CD4-positive, alpha-beta T cell (primary cell): ENCODE measurements at regions not wholly inside any gene's neighbourhood (a gene's known extent, or its start where the extent isn't known, plus 50 kb on each side); places are given as distances from the start of the nearest gene placed in this dataset.
"Not testable (repeated sequence)": the region's sequence is repeated elsewhere in the genome, so short reads cannot be mapped to it uniquely, and the experiment has no call there.

Experiments
- ATAC-seq: fragments of 200-7000 bp; cut with Tn5 transposase; one replicate; pipeline ENCODE4 v1.10.0; 2022; ENCODE audit warnings: mild to moderate bottlenecking; ENCODE audit not compliant: poor library complexity
- CTCF ChIA-PET: fragments of 350-600 bp; sonication (Branson Sonifier 250); formaldehyde crosslinking; loops from one replicate; lab custom pipeline; 2021; ENCODE audit warnings: antibody characterized with exemption, inconsistent platforms; lab: Charles Lee
- POLR2A ChIA-PET: fragments of 350-600 bp; sonication (Branson Sonifier 250); formaldehyde crosslinking; loops from one replicate; lab custom pipeline; 2021; ENCODE audit warnings: antibody characterized with exemption, inconsistent platforms; lab: Charles Lee
- DNase-seq, 14 experiments: peaks; one replicate each; pipeline ENCODE4 v3.0.0-alpha.2; 2013 to 2020; ENCODE audit warnings: mixed read lengths in 2 of 14
- H3K27ac ChIP-seq, 2 donors: one replicate each; pipeline versions ENCODE4 v1.5.1 to v1.7.0; 2013; ENCODE audit warnings: low read length in 2 of 2, low read depth in 1 of 2, mild to moderate bottlenecking in 1 of 2
- H3K27me3 ChIP-seq, 2 experiments: 1 replicate in 1 of 2; 2 replicates in 1 of 2; pipeline versions ENCODE4 v1.6.1 to v1.7.0; 2013; ENCODE audit warnings: low read length in 2 of 2, control low read depth in 1 of 2, mild to moderate bottlenecking in 1 of 2, moderate library complexity in 1 of 2; ENCODE audit not compliant: insufficient read depth in 2 of 2, control insufficient read depth in 1 of 2
- H3K36me3 ChIP-seq: one replicate; pipeline ENCODE4 v1.6.1; 2013; ENCODE audit warnings: low read length, control low read depth; ENCODE audit not compliant: insufficient read depth
- H3K4me1 ChIP-seq: one replicate; pipeline ENCODE4 v1.6.1; 2013; ENCODE audit warnings: low read length, control low read depth; ENCODE audit not compliant: insufficient read depth
- H3K4me3 ChIP-seq: one replicate; pipeline ENCODE4 v1.5.1; 2013; ENCODE audit warnings: mild to moderate bottlenecking, low read length, moderate library complexity
- H3K9me3 ChIP-seq, 2 experiments: 1 replicate in 1 of 2; 2 replicates in 1 of 2; pipeline versions ENCODE4 v1.6.1 to v1.7.0; 2013; ENCODE audit warnings: low read length in 2 of 2, mild to moderate bottlenecking in 2 of 2, control low read depth in 1 of 2, moderate library complexity in 1 of 2; ENCODE audit not compliant: control insufficient read depth in 1 of 2, insufficient read depth in 1 of 2
- H3K27ac Mint-ChIP-seq: one replicate; pipeline ENCODE4 v1.8.0; 2020; ENCODE audit warnings: mixed read lengths
- H3K27me3 Mint-ChIP-seq: one replicate; pipeline ENCODE4 v1.8.0; 2021; ENCODE audit warnings: mixed read lengths
- H3K36me3 Mint-ChIP-seq: one replicate; pipeline ENCODE4 v1.8.0; 2021; ENCODE audit warnings: low read depth, mixed read lengths
- H3K4me1 Mint-ChIP-seq: one replicate; pipeline ENCODE4 v1.8.0; 2021; ENCODE audit warnings: low read depth, mixed read lengths
- H3K4me3 Mint-ChIP-seq: one replicate; pipeline ENCODE4 v1.8.0; 2020; ENCODE audit warnings: mild to moderate bottlenecking, mixed read lengths
- H3K9me3 Mint-ChIP-seq: one replicate; pipeline ENCODE4 v1.8.0; 2020; ENCODE audit warnings: mixed read lengths
- intact Hi-C, 2 experiments: fragments of 100-400 bp; cut with DNase I in 1 of 2; cut with micrococcal nuclease in 1 of 2; formaldehyde crosslinking; loops; one replicate each; pipeline versions ENCODE4 v1.15.1 to v1.9.0; 2023 to 2025; cut with DNase I, micrococcal nuclease
- TF ChIP-seq, protein P1 (sequence below): fragments of 200-600 bp; IDR thresholded peaks from one replicate; pipeline ENCODE4 v1.8.0; 2022; ENCODE audit warnings: antibody characterized with exemption, mild to moderate bottlenecking

GRCh38 chr20:29349836-29350235, 1907.6 kb upstream of the DEFB115 start:
- TF ChIP-seq, protein P1, sequence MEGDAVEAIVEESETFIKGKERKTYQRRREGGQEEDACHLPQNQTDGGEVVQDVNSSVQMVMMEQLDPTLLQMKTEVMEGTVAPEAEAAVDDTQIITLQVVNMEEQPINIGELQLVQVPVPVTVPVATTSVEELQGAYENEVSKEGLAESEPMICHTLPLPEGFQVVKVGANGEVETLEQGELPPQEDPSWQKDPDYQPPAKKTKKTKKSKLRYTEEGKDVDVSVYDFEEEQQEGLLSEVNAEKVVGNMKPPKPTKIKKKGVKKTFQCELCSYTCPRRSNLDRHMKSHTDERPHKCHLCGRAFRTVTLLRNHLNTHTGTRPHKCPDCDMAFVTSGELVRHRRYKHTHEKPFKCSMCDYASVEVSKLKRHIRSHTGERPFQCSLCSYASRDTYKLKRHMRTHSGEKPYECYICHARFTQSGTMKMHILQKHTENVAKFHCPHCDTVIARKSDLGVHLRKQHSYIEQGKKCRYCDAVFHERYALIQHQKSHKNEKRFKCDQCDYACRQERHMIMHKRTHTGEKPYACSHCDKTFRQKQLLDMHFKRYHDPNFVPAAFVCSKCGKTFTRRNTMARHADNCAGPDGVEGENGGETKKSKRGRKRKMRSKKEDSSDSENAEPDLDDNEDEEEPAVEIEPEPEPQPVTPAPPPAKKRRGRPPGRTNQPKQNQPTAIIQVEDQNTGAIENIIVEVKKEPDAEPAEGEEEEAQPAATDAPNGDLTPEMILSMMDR = no peak
- Histone ChIP-seq H3K4me3 (no peak overlapping the region), H3K36me3 (no peaks in the 10 kb centered on the region), H3K9me3 (peaks cover 0 to 31% of the 10 kb centered on the region in 2 experiments), H3K4me1 (no peaks in the 10 kb centered on the region), H3K27ac (no peak overlapping the region), H3K27me3 (no peaks in the 10 kb centered on the region)
- ATAC-seq = no peak
- ChIA-PET CTCF (no interaction called here), POLR2A (no interaction called here)
- no peak for DNase-seq
- intact Hi-C loops = no loop called here
- Mint-ChIP-seq H3K9me3 (peaks cover 14% of the 10 kb centered on the region), H3K4me1 (no peaks in the 10 kb centered on the region), H3K27me3 (no peaks in the 10 kb centered on the region), H3K27ac (no peak overlapping the region), H3K4me3 (no peak overlapping the region), H3K36me3 (no peaks in the 10 kb centered on the region)

DNA sequence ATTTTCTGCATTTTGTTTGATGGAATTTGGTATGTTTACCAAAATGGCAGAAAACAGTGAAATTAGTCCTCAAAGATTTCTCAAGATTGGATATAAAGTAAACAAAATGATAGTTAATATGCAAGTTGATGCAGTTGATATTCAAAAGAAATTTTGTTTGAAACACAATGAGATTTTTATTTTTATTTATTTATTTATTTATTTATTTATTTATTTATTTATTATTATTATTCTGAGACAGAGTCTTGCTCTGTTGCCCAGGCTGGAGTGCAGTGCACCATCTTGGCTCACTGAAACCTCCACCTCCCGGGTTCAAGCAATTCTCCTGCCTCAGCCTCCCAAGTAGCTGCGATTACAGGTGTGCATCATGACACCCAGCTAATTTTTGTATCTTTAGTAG, 1881.5 kb upstream of the DEFB115 start:
- peaks cover 15% of the 10 kb centered on the region for H3K9me3 Mint-ChIP-seq
- H3K36me3 Mint-ChIP-seq, H3K36me3 ChIP-seq, H3K4me3 ChIP-seq, H3K4me3 Mint-ChIP-seq, intact Hi-C loops, H3K27ac ChIP-seq, H3K27me3 ChIP-seq, CTCF ChIA-PET, H3K4me1 ChIP-seq, DNase-seq, H3K27ac Mint-ChIP-seq, POLR2A ChIA-PET, H3K4me1 Mint-ChIP-seq, ATAC-seq, H3K27me3 Mint-ChIP-seq: not testable (repeated sequence)
- H3K9me3 ChIP-seq = peaks cover 0 to 11% of the 10 kb centered on the region in 2 experiments

DNA sequence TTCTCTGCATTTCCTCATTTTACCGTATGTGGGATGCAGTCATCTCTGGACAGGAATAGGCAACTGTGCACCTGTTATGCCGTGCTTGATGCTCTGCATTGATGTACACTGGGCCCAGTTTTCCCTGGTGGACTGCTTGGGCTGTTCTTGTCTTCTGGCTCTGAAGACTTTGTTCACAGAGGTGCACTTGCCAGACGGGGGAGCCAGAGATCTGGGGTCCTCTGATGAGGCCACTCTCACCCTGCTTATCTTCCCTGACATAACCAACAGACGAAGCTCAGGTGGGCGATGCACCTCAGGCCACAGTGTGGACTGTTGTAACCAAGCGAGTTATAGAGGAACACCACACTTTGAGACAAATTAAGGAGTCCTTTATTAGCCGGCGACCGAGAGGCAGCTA, 1864.6 kb upstream of the DEFB115 start:
- H3K27me3 Mint-ChIP-seq, H3K27ac ChIP-seq, H3K4me1 Mint-ChIP-seq, CTCF ChIA-PET, H3K27me3 ChIP-seq, H3K36me3 ChIP-seq, H3K4me3 ChIP-seq, H3K9me3 ChIP-seq, ATAC-seq, DNase-seq, H3K27ac Mint-ChIP-seq, H3K4me3 Mint-ChIP-seq, POLR2A ChIA-PET, intact Hi-C loops, H3K9me3 Mint-ChIP-seq, H3K4me1 ChIP-seq, H3K36me3 Mint-ChIP-seq: not testable (repeated sequence)

- H3K9me3 ChIP-seq = peaks cover 4 to 47% of the 10 kb centered on the region in 2 experiments
- H3K4me3 ChIP-seq = no peak overlapping the region
- Mint-ChIP-seq H3K9me3 (peaks cover 13% of the 10 kb centered on the region), H3K27ac (no peak overlapping the region), H3K27me3 (peaks cover 7% of the 10 kb centered on the region), H3K36me3 (peaks cover 10% of the 10 kb centered on the region), H3K4me3 (no peak overlapping the region), H3K4me1 (no peaks in the 10 kb centered on the region)
- H3K36me3 ChIP-seq = no peaks in the 10 kb centered on the region
- ChIA-PET CTCF (no interaction called here), POLR2A (interaction anchor here (0.6 kb wide), 1 partner anchor 60 kb away, joined by 3 read pairs; no protein-coding TSS in a partner anchor)
- no peak for ATAC-seq
- peaks cover 0 to 9% of the 10 kb centered on the region in 2 experiments for H3K27me3 ChIP-seq
- no peaks in the 10 kb centered on the region for H3K4me1 ChIP-seq
- intact Hi-C loops = no loop called here
- TF ChIP-seq, protein P1 = no peak
- no peak for DNase-seq
- H3K27ac ChIP-seq = no peak overlapping the region
Observed at GRCh38 chr20:29408034-29408695, 1849.3 kb upstream of the DEFB115 start.

DNA sequence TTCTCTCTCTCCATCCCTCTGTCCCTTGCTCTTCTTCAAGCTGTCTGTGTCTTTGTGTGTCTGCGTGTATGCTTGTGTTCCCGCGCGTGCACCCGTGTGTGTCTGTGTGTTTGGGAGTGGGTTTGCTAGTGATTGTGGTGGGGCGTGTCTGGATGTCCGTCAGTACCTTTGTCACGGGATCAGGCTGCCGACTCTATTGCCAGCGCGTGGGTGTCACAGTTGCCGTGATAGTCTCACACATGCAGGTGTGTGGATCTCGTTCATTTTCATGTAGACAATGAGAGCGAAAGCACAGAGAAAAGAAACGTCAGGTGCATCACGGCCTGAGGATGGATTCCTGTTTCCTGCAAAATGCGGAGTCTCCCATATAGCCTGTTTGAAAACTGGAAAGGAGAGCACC, 1848.8 kb upstream of the DEFB115 start:
- H3K27me3 ChIP-seq, POLR2A ChIA-PET, H3K4me3 ChIP-seq, H3K27ac ChIP-seq, ATAC-seq, H3K36me3 ChIP-seq, H3K4me3 Mint-ChIP-seq, H3K4me1 ChIP-seq, H3K36me3 Mint-ChIP-seq, H3K4me1 Mint-ChIP-seq, CTCF ChIA-PET, intact Hi-C loops, H3K27ac Mint-ChIP-seq: not testable (repeated sequence)
- peaks cover 4 to 47% of the 10 kb centered on the region in 2 experiments for H3K9me3 ChIP-seq
- peaks cover 15% of the 10 kb centered on the region for H3K9me3 Mint-ChIP-seq
- peak in 1 of 14 experiments; percentile 16 for DNase-seq
- H3K27me3 Mint-ChIP-seq = peaks cover 11% of the 10 kb centered on the region

- H3K4me3 Mint-ChIP-seq, POLR2A ChIA-PET: not testable (repeated sequence)
- peaks cover 11% of the 10 kb centered on the region for H3K27me3 Mint-ChIP-seq
Observed at GRCh38 chr20:29409160-29409689, 1848.2 kb upstream of the DEFB115 start.

More at GRCh38 chr20:29409160-29409689, 1848.2 kb upstream of the DEFB115 start:
- H3K27ac Mint-ChIP-seq, H3K36me3 ChIP-seq, H3K4me3 ChIP-seq, CTCF ChIA-PET, DNase-seq, H3K4me1 Mint-ChIP-seq, H3K27me3 ChIP-seq, H3K27ac ChIP-seq, intact Hi-C loops, H3K4me1 ChIP-seq, H3K36me3 Mint-ChIP-seq, ATAC-seq: not testable (repeated sequence)
- peaks cover 4 to 47% of the 10 kb centered on the region in 2 experiments for H3K9me3 ChIP-seq
- H3K9me3 Mint-ChIP-seq = peaks cover 15% of the 10 kb centered on the region
